Activated CD4-positive, CD25-positive, alpha-beta regulatory T cell treated with anti-CD3 and anti-CD28 coated beads, Interleukin-2, amount 50 U/mL, for 72 hours (primary cell): ENCODE measurements at regions not wholly inside any gene's neighbourhood (a gene's known extent, or its start where the extent isn't known, plus 50 kb on each side); places are given as distances from the start of the nearest gene placed in this dataset.

Experiments used
- DNase-seq: peaks from one replicate; pipeline ENCODE4 v3.0.0; 2021

GRCh38 chr1:29744684-29745490, 508.6 kb downstream of the PTPRU start:
- DNase-seq: no peak

GRCh38 chr1:29743931-29744330, 507.6 kb downstream of the PTPRU start:
- no peak for DNase-seq

- no peak for DNase-seq
Observed at GRCh38 chr1:29743264-29743663, 506.9 kb downstream of the PTPRU start.

GRCh38 chr1:29739176-29739575, 502.9 kb downstream of the PTPRU start:
- no peak for DNase-seq

DNA sequence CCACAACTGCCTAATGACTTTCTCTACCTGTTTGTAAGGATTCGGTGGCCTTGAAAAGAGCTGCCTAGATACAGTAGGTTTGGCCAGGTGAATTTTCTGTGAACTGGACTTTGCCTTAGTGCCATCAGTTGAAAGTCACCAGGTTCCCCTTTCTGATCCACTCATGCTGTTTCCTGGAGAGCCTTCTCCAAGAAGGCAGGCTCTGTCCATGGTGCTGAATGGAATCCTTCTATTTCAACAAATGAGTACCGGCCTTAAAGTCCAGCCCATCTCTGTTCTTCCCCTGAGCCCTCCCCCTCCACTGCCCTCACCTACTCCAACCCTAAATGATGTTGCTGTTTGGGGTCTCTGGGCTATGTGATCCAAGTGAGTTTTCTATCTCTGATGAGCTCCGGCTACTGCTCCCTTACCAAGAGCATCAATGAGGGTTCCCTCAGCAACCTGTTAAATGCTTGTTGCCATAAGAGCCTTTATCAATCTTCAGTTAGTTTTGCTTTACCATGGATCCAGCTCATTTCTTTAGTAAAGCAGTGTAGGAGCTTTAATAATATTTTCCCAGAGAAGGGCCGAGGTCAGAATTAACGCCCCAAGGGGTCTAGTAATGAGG, 500.4 kb downstream of the PTPRU start:
- no peak for DNase-seq

DNA sequence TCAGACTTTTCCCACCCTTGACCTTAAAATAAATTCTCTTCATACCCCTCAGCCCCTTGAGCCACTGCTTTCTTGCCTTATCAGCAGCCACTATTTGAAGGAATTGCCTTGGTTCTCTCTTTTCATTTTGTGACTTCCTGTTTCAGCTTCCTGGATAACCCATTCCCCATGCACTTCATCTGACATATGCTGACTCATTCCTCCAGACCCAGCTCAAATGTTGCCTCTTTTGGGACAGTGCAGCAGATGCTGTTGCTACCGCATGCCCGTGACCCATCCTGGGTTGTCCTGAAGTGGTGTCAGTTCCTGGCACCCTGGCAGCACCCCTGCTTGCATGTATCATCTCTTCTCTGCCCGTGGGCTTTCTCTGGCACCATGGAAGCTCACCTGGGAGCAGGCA, 496.1 kb downstream of the PTPRU start:
- DNase-seq: no peak

- no peak for DNase-seq
Observed at GRCh38 chr1:29730623-29731022, 494.3 kb downstream of the PTPRU start.

- no peak for DNase-seq
Observed at GRCh38 chr1:29729281-29729680, 493.0 kb downstream of the PTPRU start.

DNA sequence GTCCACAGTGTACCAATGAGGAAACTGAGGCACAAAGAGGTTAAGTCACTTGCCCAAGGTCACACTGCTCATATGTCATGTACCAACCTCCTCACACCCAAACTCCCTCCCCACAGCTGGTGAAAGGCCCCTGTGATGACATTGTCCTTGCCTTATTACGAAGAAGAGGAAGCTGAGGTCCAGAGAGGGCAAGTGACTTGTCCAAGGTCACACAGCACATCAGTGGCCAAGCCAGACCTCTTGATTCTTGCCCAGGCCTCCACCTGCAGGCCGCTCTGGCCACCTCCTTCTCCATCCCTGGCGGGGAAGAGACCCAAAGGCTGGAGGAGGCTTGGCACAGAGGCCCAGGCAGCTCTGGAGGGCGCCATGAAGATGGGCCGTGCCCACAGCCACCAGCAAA, 492.4 kb downstream of the PTPRU start:
- DNase-seq: no peak

- no peak for DNase-seq
Observed at GRCh38 chr1:29725262-29725661, 488.9 kb downstream of the PTPRU start.

GRCh38 chr1:29722598-29722997, 486.3 kb downstream of the PTPRU start:
- DNase-seq: no peak

- no peak for DNase-seq
Observed at GRCh38 chr1:29719253-29719652, 482.9 kb downstream of the PTPRU start.

DNA sequence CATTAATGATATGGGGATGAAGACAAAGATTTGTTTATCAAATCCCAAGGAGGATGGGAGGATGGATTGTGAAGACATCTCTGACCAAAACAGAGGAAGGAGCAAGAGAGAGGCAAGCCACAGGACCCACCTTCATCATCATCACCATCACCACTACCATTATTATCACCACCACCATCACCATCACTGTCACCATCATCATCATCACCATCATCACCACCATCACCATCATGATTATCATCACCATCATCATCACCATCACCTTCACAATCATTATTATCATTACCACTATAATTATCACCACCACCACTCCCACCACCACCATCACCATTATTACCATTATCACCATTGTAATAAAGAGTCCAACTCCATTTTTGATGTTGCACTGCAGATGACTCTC, 482.5 kb downstream of the PTPRU start:
- DNase-seq: no peak

GRCh38 chr1:29716306-29716705, 480.0 kb downstream of the PTPRU start:
- no peak for DNase-seq

DNA sequence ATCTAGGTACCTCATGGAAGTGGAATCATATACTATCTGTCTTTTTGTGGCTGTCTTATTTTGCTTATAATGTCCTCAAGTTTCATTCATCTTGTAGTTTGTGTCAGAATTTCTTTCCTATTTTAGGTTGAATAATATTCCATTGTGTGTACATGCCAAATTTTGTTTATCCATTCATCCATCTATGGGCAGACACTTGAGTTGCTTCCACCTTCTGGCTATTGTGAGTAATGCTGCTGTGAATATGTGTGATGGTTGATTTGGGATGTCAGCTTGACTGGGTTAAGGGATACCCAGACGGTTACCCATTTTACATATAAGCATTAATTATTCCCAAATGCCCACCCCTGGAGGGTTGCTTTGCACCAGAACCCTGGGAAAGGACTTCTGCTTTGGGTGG, 477.5 kb downstream of the PTPRU start:
- no peak for DNase-seq

DNA sequence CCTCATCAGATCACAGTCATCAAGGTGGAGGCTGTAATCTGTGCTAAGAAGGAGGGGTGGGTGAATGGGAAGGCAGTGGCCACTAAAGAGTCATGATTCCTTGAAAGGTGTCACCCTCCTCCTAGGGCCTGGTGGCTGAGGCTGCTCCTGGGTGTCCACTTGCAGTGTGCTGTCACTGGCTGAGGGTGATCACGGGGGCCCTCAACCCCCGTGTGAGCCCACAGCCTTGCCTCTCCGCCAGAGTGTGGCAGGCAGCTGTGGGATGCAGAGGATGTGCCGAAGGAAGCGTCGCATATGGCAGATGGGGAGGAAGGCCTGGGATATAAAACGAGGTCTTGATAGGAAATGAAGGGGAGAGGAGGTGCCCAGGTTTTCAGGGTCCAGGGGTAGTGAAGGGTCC, 476.5 kb downstream of the PTPRU start:
- no peak for DNase-seq

GRCh38 chr1:29712284-29712651, 475.9 kb downstream of the PTPRU start:
- no peak for DNase-seq

- DNase-seq: no peak
Observed at GRCh38 chr1:29711582-29712283, 475.4 kb downstream of the PTPRU start.

GRCh38 chr1:29709704-29710280, 473.5 kb downstream of the PTPRU start:
- DNase-seq: no peak

DNA sequence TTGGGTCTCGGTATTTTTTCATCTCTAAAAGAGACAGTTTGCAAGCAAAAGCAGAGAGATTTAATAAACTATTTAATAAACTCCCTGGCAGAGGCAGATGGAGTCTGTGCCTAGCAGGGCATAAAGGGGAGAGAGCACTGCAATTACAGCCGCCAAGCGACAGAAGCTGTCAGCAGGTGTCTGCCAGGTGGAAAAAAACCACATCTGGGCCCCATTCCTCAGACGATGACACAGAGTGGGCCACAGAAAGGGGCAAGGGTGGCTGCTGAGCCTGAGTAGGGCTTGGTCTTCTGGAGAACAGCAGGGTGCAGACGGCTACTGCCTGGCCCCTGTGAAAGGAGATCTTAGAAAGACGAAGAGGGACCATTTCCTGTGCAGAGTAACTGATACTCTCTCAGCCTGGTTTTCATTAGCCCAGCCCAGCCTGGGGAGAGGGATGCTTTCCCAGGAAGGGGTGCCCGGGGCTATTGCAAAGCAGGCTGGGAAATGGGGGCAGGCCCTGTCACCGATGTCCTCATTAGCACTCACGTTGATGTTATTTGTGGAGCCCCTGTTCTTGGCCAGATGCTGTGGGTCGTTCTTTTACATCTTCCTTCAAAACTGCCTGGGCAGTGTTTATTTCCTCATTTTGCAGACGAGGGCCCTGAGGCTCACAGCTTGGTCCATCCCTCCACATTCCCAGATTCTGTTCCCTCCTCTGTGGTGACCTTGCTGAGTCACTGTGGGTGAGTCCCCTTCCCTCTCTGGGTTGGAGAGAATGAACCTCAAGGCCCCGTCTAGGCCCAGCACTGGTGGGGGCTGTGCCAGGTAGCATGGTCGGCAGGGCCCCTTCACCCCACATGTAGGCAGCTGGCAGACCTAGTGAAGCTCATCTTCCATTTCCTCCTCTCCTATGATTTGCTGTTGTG, 472.7 kb downstream of the PTPRU start:
- no peak for DNase-seq

DNA sequence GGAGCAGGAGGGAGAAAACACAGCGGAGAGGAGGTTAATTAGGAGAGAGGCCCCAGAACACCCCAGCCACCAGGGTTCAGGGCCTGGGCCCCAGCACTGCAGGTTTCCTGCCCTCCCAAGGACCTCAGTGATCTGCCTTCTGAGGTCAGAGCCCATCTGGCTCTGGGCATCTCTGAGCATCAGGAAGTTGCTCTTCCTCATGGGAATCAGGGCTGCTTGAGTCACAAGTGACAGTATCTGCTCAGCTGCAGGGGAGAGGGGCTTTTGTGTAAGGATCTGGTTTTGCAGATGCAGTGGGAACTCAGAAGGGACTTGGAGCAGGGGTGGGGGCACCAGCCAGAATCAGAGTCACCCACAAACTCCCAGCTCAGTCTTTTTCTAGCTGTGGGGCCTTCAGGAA, 472.1 kb downstream of the PTPRU start:
- DNase-seq: no peak

DNA sequence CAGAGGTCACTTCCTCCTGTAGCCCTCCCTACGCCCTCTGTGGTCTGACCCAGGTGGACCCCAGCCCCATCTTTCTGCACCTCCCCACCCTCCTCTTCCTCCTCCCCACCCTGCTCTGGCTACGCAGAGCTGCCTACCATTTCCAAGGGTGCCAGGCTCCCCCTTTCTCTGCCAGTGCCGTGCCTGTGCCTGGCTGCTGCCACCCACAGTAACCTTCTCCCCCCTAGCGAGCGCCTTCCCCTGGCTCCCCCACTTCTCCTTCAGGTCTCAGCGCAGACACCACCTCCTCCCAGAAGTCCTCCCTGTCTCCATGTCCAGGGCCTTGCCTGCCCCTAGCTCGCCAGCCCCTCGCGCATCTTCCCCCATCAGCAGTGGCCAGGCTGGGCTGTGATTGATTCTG, 471.5 kb downstream of the PTPRU start:
- DNase-seq: no peak

- no peak for DNase-seq
Observed at GRCh38 chr1:29706936-29707335, 470.6 kb downstream of the PTPRU start.
